ENCODE measurements at regions not wholly inside any gene's neighbourhood (a gene's known extent, or its start where the extent isn't known, plus 50 kb on each side); places are given as distances from the start of the nearest gene placed in this dataset.
"Not testable (repeated sequence)": the region's sequence is repeated elsewhere in the genome, so short reads cannot be mapped to it uniquely, and the experiment has no call there.

DNA sequence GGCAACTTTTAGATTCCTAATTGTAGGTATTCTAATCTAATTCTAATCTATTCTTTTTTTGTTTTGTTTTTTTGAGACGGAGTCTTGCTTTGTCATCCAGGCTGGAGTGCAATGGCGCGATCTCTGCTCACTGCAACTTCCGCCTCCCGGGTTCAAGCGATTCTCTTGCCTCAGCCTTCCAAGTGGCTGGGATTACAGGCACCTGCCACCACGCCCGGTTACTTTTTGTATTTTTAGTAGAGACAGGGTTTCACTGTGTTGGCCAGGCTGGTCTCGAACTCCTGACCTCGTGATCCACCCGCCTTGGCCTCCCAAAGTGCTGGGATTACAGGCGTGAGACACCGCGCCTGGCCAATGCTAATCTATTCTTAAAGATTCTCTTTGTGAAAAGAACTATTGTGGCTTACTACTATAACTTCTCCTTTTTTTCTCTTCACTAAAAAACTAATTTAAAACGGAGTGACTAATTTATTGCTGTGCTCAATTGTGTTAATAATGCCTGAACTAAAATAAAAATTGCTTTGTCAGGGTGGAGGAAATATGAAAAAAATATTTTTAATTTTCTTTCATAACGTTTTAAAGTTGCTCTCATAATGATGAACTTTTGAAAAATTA lies 85.6 kb downstream of the DUSP6 start:
- H3K36me3 Mint-ChIP-seq (ENCODE audit: low read depth); CTCF ChIA-PET; H3K4me3 Mint-ChIP-seq; POLR2A ChIA-PET; DNase-seq; H3K4me1 Mint-ChIP-seq; H3K27ac Mint-ChIP-seq; H3K27me3 Mint-ChIP-seq: not testable (repeated sequence)
- H3K9me3 Mint-ChIP-seq, result peaks cover 13% of the 10 kb centered on the region

DNA sequence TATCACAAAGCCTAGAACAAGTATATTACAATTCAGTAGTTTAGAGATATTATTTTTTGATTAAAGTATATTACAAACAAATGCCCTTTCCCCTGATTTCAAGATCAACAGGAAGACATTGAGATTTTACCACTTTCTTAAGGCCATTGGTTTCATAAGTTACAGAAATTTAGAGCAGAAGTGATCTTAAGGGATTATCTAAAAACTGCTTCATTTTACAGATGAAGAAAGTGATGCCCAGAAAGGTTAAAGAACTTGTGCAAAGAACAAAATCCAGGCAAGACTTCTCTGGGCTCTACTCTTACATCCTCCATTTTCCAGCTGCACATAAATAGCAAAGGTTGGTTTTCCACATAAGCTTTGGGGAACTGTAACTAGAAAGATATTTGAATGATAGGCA lies 87.5 kb downstream of the DUSP6 start:
- Mint-ChIP-seq H3K4me1 (peaks cover 23% of the 10 kb centered on the region), H3K36me3 (ENCODE audit: low read depth) (peaks cover under 1% of the 10 kb centered on the region), H3K9me3 (peaks cover 3% of the 10 kb centered on the region), H3K27ac (no peak overlapping the region), H3K27me3 (no peaks in the 10 kb centered on the region), H3K4me3 (no peak overlapping the region)
- ChIA-PET CTCF (interaction anchor here (1.0 to 1.1 kb wide), 2 partner anchors 12 to 21 kb away, joined by 3 read pairs; no protein-coding TSS in a partner anchor), POLR2A (no interaction called here)
- no peak for DNase-seq

DNA sequence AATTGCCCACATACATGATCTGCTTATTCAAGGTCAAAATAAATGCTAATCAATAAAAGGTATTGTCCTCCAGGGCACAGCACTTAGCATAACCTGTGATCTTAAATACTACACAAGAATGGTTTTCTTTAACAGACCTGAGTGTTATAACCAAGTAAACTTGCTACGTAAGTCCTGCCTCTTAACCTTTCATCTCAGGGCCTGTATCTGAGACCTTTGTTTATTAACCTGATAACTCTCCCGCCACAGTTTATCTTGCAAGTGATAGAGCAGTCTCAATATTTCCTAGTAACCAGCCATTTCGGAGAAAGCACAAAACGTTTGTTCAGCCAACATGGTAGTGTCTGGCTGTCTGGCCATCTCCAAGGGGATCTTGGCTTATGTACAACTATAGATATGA lies 88.4 kb downstream of the DUSP6 start:
- Mint-ChIP-seq H3K27ac (no peak overlapping the region), H3K9me3 (peaks cover 7% of the 10 kb centered on the region), H3K4me3 (no peak overlapping the region), H3K4me1 (peaks cover 23% of the 10 kb centered on the region), H3K27me3 (no peaks in the 10 kb centered on the region), H3K36me3 (ENCODE audit: low read depth) (peaks cover 5% of the 10 kb centered on the region)
- no peak for DNase-seq
- ChIA-PET POLR2A (no interaction called here), CTCF (interaction anchor here (1.0 to 1.1 kb wide), 2 partner anchors 13 to 20 kb away, joined by 3 read pairs; no protein-coding TSS in a partner anchor)

DNA sequence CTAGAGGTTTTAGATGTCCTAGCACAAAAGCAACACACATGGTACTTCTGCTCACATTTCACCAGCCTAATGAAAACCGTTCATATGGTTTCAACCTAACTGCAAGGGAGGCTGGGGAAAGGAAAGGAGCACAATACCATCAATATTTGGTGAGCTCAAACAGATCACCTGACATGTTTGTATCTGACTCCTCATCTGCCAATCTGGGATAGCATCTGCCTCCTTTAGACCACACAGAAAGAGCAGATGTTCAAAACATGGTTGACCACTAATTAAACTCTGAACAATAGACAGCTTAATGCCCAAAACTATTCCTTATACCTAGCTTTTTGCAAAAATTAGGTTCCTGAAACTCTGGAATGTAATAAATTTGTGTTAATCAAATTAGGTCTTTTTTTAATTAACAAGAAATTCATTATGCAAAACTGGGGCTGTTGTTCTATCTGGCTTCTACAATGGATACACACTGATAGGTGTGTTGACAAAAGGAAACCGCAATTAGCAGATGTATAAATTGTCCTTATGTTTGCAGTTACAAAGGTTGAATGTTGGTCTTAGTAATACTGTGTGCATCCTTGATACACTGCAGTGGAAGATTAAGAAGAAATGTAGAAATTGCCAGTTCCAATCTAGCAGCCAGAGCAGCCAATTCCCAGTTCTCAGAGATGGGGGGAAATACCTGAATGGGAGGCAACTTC lies 89.3 kb downstream of the DUSP6 start:
- Mint-ChIP-seq H3K36me3 (ENCODE audit: low read depth) (peaks cover 14% of the 10 kb centered on the region), H3K4me1 (peaks cover 27% of the 10 kb centered on the region), H3K9me3 (peaks cover 13% of the 10 kb centered on the region), H3K4me3 (no peak overlapping the region), H3K27ac (no peak overlapping the region), H3K27me3 (no peaks in the 10 kb centered on the region)
- no peak for DNase-seq
- CTCF ChIA-PET, result interaction anchor here (0.8 kb wide), 1 partner anchor 48 kb away, joined by 3 read pairs; no protein-coding TSS in a partner anchor
- POLR2A ChIA-PET, result no interaction called here

DNA sequence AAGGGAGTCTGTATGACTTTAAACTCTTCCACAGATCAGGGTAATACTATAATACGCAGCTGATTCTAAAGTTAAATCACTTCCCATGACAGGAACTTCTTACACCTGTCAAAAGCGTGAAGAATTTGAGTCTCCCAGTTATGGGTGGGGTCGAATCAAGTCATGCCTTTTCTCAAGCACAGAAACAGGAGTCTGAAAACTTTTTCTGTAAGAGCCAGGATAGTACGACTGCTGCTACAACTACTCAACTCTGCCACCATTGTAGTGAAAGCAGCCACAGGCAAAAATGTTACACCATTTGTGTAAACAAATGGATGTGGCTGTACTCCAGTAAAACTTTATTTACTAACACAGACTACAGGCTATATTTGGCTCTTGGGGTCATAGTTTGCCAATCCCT lies 90.3 kb downstream of the DUSP6 start:
- Mint-ChIP-seq H3K9me3 (peaks cover 14% of the 10 kb centered on the region), H3K27me3 (no peaks in the 10 kb centered on the region), H3K27ac (no peak overlapping the region), H3K4me3 (no peak overlapping the region), H3K4me1 (peaks cover 27% of the 10 kb centered on the region), H3K36me3 (ENCODE audit: low read depth) (peaks cover 15% of the 10 kb centered on the region)
- POLR2A ChIA-PET, result interaction anchor here (1.2 kb wide), 1 partner anchor 36 kb away, joined by 6 read pairs; no protein-coding TSS in a partner anchor
- DNase-seq, result no peak
- CTCF ChIA-PET, result interaction anchor here (0.8 to 1.3 kb wide), 3 partner anchors 18 to 50 kb away, joined by 3 to 4 read pairs (median 3); no protein-coding TSS in a partner anchor

DNA sequence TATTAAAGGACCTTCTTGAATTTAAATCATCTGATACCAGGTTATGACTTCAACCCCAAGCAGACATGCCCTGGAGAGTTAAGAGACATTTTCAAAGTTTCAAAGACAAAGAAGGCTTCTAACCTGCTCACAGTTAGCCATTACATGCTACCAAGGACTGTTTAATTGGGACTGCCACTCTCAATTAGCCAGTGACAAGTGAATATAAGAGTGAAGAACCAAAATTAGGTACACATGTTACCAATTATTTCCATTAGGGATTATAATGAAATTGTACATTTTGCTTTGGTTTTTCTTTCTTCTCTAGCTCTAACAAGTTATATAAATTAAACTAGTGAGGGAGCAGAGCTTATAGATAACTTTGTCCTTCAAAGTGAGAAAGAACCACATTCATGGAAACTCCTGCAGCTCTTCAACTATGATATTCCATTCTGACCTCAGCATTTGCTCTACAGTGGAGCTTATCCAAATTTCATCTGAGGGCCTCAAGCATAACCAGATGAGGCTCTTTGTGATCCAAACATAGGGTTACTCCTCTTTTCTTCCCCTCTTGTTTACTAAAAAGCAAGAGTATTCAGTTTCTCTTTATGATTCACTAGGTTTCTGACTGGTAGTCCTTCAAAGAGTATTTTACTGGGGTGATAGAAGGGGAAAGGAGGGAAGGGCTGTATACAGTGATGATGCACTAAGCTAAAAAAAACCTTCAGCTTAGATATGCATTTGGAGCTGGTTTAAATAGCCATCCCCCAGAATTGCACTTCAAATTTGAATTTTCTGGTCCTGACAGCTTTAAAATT lies 91.3 kb downstream of the DUSP6 start:
- CTCF ChIA-PET, result interaction anchor here (0.9 to 1.9 kb wide), 3 partner anchors 15 to 49 kb away, joined by 3 to 7 read pairs (median 4); no protein-coding TSS in a partner anchor
- no peaks in the 10 kb centered on the region for H3K27me3 Mint-ChIP-seq
- POLR2A ChIA-PET, result interaction anchor here (0.5 to 1.2 kb wide), 3 partner anchors 16 to 36 kb away, joined by 3 to 6 read pairs (median 4); no protein-coding TSS in a partner anchor

DNA sequence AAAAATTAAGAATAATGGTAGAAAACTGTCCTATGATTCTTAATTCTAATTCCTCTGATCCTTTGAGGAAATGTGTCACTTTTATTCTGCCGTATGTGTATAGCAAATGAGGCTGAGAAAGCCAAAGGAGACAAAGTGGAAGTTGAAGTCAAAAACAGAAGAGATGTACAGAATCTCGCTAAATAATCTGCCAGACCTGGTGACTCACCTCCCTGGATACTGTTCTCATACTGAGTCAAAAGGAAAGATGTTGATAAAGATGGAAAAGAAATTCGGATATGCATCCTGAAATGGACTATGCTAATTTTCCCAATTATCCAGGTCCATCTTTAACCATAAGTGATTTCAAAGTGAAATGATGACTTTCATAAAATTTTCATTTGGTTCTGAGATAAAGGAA lies 92.5 kb downstream of the DUSP6 start:
- Mint-ChIP-seq H3K27ac (no peak overlapping the region), H3K9me3 (peaks cover 17% of the 10 kb centered on the region), H3K4me1 (peaks cover 27% of the 10 kb centered on the region), H3K4me3 (no peak overlapping the region), H3K27me3 (no peaks in the 10 kb centered on the region), H3K36me3 (ENCODE audit: low read depth) (peaks cover 17% of the 10 kb centered on the region)
- CTCF ChIA-PET, result interaction anchor here (1.2 to 1.9 kb wide), 2 partner anchors 10 to 14 kb away, joined by 3 to 7 read pairs; no protein-coding TSS in a partner anchor
- POLR2A ChIA-PET, result no interaction called here
- no peak for DNase-seq

More for the DNA sequence above, 91.3 kb downstream of the DUSP6 start:
- no peak overlapping the region for H3K27ac Mint-ChIP-seq
- H3K4me3 Mint-ChIP-seq, result no peak overlapping the region
- H3K4me1 Mint-ChIP-seq, result peaks cover 27% of the 10 kb centered on the region
- H3K9me3 Mint-ChIP-seq, result peaks cover 14% of the 10 kb centered on the region
- no peak for DNase-seq
- H3K36me3 Mint-ChIP-seq (ENCODE audit: low read depth), result peaks cover 15% of the 10 kb centered on the region

DNA sequence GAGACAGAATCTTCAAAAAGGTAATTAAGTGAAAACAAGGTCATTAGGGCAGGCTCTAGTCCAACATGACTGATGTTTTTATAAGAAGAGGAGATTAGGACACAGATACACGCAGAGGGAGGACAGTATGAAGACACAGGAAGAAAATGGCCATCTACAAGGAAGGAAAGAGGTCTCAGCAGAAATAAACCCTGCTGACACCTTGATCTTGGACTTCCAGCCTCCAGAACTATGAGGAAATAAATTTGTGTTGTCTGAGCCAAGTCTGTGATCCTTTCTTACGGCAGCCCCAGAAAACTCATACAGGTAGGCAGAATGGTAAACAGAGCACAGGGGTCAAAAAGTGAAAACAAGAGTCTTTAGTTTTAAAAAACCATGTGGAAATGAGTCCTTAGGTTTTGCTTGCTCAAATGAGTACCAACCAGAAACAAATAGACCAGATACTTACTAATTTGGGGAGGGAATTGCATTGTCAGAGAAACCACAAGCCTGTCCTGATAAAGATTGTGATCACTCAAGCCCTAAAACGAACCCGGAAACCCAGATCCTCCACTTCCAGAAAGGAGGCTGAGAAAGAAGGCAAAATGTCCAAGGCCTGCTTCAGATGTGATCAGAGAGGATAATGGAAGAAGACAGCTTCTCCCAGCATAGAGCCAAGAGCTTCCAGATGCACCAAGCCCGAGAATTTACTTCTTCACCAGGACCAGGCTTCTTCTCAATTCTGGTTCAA lies 93.9 kb downstream of the DUSP6 start:
- Mint-ChIP-seq H3K9me3 (peaks cover 23% of the 10 kb centered on the region), H3K36me3 (ENCODE audit: low read depth) (peaks cover 20% of the 10 kb centered on the region), H3K27ac (no peak overlapping the region), H3K4me1 (peaks cover 29% of the 10 kb centered on the region), H3K4me3 (no peak overlapping the region), H3K27me3 (no peaks in the 10 kb centered on the region)
- ChIA-PET POLR2A (no interaction called here), CTCF (interaction anchor here (1.0 to 3.0 kb wide), 3 partner anchors 9 to 13 kb away, joined by 3 to 18 read pairs (median 3); no protein-coding TSS in a partner anchor)
- DNase-seq, result no peak

DNA sequence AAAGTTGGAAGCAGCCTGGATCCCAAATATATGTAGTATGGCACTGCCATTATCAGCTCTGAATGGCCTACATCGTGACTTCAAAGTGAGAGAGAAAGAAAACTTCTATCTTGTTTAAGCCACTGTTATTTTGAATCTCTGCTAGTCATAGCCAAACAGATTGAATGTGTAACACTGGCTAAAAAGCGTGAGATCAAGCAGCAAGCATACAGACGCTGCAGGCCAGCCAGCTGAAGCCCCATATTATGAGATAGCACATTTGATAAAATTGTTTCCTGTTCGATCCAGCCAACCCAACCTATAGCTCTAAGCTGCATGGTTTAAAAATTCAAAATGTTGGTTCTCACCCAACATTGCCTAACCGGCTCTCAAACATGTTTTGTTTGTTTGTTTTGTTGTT lies 95.0 kb downstream of the DUSP6 start:
- ChIA-PET CTCF (interaction anchor here (1.0 to 3.0 kb wide), 3 partner anchors 12 to 20 kb away, joined by 3 to 18 read pairs (median 3); no protein-coding TSS in a partner anchor), POLR2A (no interaction called here)
- no peak overlapping the region for H3K27ac Mint-ChIP-seq
- DNase-seq, result no peak
- peaks cover 25% of the 10 kb centered on the region for H3K36me3 Mint-ChIP-seq (ENCODE audit: low read depth)
- peaks cover 31% of the 10 kb centered on the region for H3K4me1 Mint-ChIP-seq
- no peak overlapping the region for H3K4me3 Mint-ChIP-seq
- no peaks in the 10 kb centered on the region for H3K27me3 Mint-ChIP-seq
- peaks cover 27% of the 10 kb centered on the region for H3K9me3 Mint-ChIP-seq

DNA sequence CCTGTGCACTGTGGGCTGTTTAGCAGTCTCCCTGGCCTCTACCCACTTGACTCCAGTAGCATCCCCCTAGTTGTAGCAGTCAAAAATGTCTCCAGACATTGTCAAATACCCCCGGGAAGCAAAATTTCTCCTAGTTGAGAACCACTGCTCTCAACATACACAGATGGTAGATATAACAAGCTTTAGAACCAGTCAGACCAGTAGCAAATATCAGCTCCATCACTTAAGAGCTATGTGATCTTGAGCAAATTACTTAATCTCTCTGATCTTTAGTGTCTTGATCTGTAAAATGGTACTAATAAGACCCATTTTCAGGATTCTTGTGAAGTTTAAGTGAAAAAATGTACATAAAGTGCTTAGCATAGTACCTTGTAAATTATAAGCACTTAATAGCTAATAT lies 96.2 kb downstream of the DUSP6 start:
- ChIA-PET POLR2A (no interaction called here), CTCF (interaction anchor here (1.0 to 3.0 kb wide), 4 partner anchors 10 to 204 kb away, joined by 3 to 18 read pairs (median 4); no protein-coding TSS in a partner anchor)
- Mint-ChIP-seq H3K9me3 (peaks cover 27% of the 10 kb centered on the region), H3K4me1 (peaks cover 32% of the 10 kb centered on the region), H3K27ac (no peak overlapping the region), H3K4me3 (no peak overlapping the region), H3K36me3 (ENCODE audit: low read depth) (peaks cover 25% of the 10 kb centered on the region), H3K27me3 (no peaks in the 10 kb centered on the region)
- DNase-seq, result no peak

DNA sequence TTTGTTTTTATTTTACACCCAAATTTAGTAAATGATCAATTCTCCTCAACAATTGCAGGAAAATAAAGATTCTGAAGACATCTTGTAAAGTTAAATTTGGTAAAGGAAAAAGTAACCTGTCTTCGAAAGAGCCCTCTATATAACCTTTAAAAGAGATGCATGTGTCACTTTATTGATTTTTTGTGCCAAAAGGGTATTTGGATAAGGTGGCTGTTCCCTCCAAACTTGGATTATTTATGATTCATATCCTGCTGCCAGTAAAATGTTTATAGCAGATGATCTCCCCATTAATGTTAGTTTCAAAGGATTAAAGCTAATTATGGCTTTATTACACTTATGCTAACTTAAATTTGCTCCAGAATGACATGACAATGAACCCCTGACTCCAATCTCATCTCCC lies 98.8 kb downstream of the DUSP6 start:
- peaks cover 34% of the 10 kb centered on the region for H3K4me1 Mint-ChIP-seq
- DNase-seq, result no peak
- H3K9me3 Mint-ChIP-seq, result peaks cover 21% of the 10 kb centered on the region
- no peak overlapping the region for H3K4me3 Mint-ChIP-seq
- ChIA-PET CTCF (interaction anchor here (1.5 kb wide), 1 partner anchor 18 kb away, joined by 5 read pairs; no protein-coding TSS in a partner anchor), POLR2A (no interaction called here)
- H3K27ac Mint-ChIP-seq, result no peak overlapping the region
- H3K27me3 Mint-ChIP-seq, result peaks cover 2% of the 10 kb centered on the region
- peaks cover 18% of the 10 kb centered on the region for H3K36me3 Mint-ChIP-seq (ENCODE audit: low read depth)

DNA sequence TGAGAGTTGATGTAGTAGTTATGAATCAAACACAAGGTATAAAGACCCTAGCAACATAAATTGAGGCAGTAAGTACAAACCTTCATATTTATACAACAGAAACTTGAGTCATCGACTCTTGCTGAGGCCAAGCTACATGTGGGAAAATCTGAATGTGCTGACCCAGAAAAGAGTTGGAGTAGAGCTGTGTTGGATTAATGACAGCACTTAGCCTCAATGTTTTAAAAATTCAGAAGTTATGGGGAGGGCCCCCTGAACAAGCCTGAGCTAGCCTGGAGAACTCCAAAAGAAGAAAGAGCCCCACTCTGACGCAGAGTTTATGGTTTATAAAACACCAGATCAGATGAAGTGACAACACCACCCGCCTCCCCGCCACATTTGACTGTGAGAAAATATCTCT lies 100.0 kb downstream of the DUSP6 start:
- H3K9me3 Mint-ChIP-seq, result peaks cover 18% of the 10 kb centered on the region
- peaks cover 36% of the 10 kb centered on the region for H3K4me1 Mint-ChIP-seq
- ChIA-PET CTCF (interaction anchor here (1.5 kb wide), 1 partner anchor 16 kb away, joined by 5 read pairs; no protein-coding TSS in a partner anchor), POLR2A (no interaction called here)
- peaks cover 15% of the 10 kb centered on the region for H3K36me3 Mint-ChIP-seq (ENCODE audit: low read depth)
- no peak for DNase-seq
- no peak overlapping the region for H3K4me3 Mint-ChIP-seq
- peaks cover 2% of the 10 kb centered on the region for H3K27me3 Mint-ChIP-seq
- H3K27ac Mint-ChIP-seq, result no peak overlapping the region
